GM12878 (cell line): ENCODE measurements at regions not wholly inside any gene's neighbourhood (a gene's known extent, or its start where the extent isn't known, plus 50 kb on each side); places are given as distances from the start of the nearest gene placed in this dataset.

Experiments
- BMI1 ChIP-seq: fragments of 450-650 bp; IDR thresholded peaks from 2 replicates; pipeline ENCODE4 v1.6.1; 2016; ENCODE audit warnings: mild to moderate bottlenecking, moderate library complexity, borderline replicate concordance
- EGR1 ChIP-seq, 2 experiments: IDR thresholded peaks; 1 replicate in 1 of 2; 2 replicates in 1 of 2; pipeline ENCODE4 v1.6.1; 2011 to 2012; ENCODE audit warnings: low read depth in 2 of 2, low read length in 2 of 2, borderline replicate concordance in 1 of 2, mild to moderate bottlenecking in 1 of 2, moderate library complexity in 1 of 2
- ESRRA ChIP-seq: IDR thresholded peaks from 2 replicates; pipeline ENCODE4 v1.6.1; 2012; ENCODE audit warnings: mild to moderate bottlenecking, low read length, improper control_type of control experiment
- NR2F1 ChIP-seq: fragments of 450-650 bp; conservative IDR thresholded peaks from 2 replicates; pipeline ENCODE4 v1.6.1; 2017; ENCODE audit warnings: mild to moderate bottlenecking
- PAX8 ChIP-seq: fragments of 450-650 bp; IDR thresholded peaks from 2 replicates; pipeline ENCODE4 v1.6.1; 2017; ENCODE audit warnings: mild to moderate bottlenecking, moderate library complexity
- RELA ChIP-seq: fragments of 450-650 bp; IDR thresholded peaks from 2 replicates; pipeline ENCODE4 v1.8.0; 2014; ENCODE audit warnings: borderline replicate concordance; ENCODE audit not compliant: partially characterized antibody
- SREBF1 ChIP-seq: IDR thresholded peaks from 2 replicates; pipeline ENCODE4 v1.6.1; 2012; ENCODE audit warnings: mild to moderate bottlenecking, low read length
- ZBTB40 ChIP-seq: fragments of 450-650 bp; IDR thresholded peaks from 2 replicates; pipeline ENCODE4 v1.6.1; 2016; ENCODE audit warnings: mild to moderate bottlenecking, moderate library complexity, borderline replicate concordance
- TF ChIP-seq, protein P1 (sequence below): fragments of 450-650 bp; IDR thresholded peaks from 2 replicates; pipeline ENCODE4 v1.6.1; 2017; ENCODE audit warnings: mild to moderate bottlenecking, moderate library complexity
- TF ChIP-seq, protein P2 (sequence below): fragments of 450-650 bp; IDR thresholded peaks from 2 replicates; pipeline ENCODE4 v1.6.1; 2017; ENCODE audit warnings: mild to moderate bottlenecking, moderate library complexity
- TF ChIP-seq, protein P3 (sequence below): fragments of 450-650 bp; IDR thresholded peaks from 2 replicates; pipeline ENCODE4 v1.6.1; 2018; ENCODE audit warnings: borderline replicate concordance, mild to moderate bottlenecking; ENCODE audit not compliant: partially characterized antibody

GRCh38 chr11:70505761-70506657 lies 107.7 kb downstream of the CTTN start (continued):
- TF ChIP-seq, protein P1, sequence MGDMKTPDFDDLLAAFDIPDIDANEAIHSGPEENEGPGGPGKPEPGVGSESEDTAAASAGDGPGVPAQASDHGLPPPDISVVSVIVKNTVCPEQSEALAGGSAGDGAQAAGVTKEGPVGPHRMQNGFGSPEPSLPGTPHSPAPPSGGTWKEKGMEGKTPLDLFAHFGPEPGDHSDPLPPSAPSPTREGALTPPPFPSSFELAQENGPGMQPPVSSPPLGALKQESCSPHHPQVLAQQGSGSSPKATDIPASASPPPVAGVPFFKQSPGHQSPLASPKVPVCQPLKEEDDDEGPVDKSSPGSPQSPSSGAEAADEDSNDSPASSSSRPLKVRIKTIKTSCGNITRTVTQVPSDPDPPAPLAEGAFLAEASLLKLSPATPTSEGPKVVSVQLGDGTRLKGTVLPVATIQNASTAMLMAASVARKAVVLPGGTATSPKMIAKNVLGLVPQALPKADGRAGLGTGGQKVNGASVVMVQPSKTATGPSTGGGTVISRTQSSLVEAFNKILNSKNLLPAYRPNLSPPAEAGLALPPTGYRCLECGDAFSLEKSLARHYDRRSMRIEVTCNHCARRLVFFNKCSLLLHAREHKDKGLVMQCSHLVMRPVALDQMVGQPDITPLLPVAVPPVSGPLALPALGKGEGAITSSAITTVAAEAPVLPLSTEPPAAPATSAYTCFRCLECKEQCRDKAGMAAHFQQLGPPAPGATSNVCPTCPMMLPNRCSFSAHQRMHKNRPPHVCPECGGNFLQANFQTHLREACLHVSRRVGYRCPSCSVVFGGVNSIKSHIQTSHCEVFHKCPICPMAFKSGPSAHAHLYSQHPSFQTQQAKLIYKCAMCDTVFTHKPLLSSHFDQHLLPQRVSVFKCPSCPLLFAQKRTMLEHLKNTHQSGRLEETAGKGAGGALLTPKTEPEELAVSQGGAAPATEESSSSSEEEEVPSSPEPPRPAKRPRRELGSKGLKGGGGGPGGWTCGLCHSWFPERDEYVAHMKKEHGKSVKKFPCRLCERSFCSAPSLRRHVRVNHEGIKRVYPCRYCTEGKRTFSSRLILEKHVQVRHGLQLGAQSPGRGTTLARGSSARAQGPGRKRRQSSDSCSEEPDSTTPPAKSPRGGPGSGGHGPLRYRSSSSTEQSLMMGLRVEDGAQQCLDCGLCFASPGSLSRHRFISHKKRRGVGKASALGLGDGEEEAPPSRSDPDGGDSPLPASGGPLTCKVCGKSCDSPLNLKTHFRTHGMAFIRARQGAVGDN, result no peak
- TF ChIP-seq, protein P2, sequence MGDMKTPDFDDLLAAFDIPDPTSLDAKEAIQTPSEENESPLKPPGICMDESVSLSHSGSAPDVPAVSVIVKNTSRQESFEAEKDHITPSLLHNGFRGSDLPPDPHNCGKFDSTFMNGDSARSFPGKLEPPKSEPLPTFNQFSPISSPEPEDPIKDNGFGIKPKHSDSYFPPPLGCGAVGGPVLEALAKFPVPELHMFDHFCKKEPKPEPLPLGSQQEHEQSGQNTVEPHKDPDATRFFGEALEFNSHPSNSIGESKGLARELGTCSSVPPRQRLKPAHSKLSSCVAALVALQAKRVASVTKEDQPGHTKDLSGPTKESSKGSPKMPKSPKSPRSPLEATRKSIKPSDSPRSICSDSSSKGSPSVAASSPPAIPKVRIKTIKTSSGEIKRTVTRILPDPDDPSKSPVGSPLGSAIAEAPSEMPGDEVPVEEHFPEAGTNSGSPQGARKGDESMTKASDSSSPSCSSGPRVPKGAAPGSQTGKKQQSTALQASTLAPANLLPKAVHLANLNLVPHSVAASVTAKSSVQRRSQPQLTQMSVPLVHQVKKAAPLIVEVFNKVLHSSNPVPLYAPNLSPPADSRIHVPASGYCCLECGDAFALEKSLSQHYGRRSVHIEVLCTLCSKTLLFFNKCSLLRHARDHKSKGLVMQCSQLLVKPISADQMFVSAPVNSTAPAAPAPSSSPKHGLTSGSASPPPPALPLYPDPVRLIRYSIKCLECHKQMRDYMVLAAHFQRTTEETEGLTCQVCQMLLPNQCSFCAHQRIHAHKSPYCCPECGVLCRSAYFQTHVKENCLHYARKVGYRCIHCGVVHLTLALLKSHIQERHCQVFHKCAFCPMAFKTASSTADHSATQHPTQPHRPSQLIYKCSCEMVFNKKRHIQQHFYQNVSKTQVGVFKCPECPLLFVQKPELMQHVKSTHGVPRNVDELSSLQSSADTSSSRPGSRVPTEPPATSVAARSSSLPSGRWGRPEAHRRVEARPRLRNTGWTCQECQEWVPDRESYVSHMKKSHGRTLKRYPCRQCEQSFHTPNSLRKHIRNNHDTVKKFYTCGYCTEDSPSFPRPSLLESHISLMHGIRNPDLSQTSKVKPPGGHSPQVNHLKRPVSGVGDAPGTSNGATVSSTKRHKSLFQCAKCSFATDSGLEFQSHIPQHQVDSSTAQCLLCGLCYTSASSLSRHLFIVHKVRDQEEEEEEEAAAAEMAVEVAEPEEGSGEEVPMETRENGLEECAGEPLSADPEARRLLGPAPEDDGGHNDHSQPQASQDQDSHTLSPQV, result no peak
- TF ChIP-seq EGR1 (IDR thresholded peaks at IDR 0.05; ENCODE audit: borderline replicate concordance in 1 of 2, low read depth in 2 of 2, low read length in 2 of 2), result no peak
- TF ChIP-seq NR2F1, result no peak
- no peak for TF ChIP-seq RELA
- TF ChIP-seq, protein P3, sequence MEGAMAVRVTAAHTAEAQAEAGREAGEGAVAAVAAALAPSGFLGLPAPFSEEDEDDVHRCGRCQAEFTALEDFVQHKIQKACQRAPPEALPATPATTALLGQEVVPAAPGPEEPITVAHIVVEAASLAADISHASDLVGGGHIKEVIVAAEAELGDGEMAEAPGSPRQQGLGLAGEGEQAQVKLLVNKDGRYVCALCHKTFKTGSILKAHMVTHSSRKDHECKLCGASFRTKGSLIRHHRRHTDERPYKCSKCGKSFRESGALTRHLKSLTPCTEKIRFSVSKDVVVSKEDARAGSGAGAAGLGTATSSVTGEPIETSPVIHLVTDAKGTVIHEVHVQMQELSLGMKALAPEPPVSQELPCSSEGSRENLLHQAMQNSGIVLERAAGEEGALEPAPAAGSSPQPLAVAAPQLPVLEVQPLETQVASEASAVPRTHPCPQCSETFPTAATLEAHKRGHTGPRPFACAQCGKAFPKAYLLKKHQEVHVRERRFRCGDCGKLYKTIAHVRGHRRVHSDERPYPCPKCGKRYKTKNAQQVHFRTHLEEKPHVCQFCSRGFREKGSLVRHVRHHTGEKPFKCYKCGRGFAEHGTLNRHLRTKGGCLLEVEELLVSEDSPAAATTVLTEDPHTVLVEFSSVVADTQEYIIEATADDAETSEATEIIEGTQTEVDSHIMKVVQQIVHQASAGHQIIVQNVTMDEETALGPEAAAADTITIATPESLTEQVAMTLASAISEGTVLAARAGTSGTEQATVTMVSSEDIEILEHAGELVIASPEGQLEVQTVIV, result no peak
- no peak for TF ChIP-seq PAX8
- TF ChIP-seq ESRRA, result no peak
- TF ChIP-seq SREBF1, result no peak
- no peak for TF ChIP-seq BMI1
- TF ChIP-seq ZBTB40, result no peak
